ENCODE measurements at regions not wholly inside any gene's neighbourhood (a gene's known extent, or its start where the extent isn't known, plus 50 kb on each side); places are given as distances from the start of the nearest gene placed in this dataset.
A peak's percentile ranks its signal among the peaks of the same experiment; 100 is the strongest.

DNA sequence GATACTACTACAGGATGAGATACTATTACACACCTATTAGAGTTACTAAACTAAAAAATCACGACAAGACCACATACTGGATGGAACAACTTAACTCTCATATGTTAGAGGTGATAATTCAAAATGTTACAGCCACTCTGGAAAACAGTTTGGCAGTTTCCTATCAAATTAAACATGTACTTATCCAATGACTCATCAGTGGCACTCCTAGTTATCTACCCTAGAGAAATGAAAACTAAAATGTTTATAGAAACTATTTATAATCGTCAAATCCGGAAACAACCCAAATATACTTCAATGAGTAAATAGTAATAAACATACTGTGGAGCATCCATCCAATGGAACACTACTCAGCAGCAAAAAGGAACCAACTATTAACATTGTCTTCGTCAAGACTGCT, 137.0 kb upstream of the RBBP8 start:
- no peaks in the 10 kb centered on the region for H3K36me3 ChIP-seq
- no peak overlapping the region for H3K4me3 ChIP-seq
- DNase-seq (ENCODE audit: low spot score): no peak
- H3K9me3 ChIP-seq: no peaks in the 10 kb centered on the region
- TF ChIP-seq, protein P1, sequence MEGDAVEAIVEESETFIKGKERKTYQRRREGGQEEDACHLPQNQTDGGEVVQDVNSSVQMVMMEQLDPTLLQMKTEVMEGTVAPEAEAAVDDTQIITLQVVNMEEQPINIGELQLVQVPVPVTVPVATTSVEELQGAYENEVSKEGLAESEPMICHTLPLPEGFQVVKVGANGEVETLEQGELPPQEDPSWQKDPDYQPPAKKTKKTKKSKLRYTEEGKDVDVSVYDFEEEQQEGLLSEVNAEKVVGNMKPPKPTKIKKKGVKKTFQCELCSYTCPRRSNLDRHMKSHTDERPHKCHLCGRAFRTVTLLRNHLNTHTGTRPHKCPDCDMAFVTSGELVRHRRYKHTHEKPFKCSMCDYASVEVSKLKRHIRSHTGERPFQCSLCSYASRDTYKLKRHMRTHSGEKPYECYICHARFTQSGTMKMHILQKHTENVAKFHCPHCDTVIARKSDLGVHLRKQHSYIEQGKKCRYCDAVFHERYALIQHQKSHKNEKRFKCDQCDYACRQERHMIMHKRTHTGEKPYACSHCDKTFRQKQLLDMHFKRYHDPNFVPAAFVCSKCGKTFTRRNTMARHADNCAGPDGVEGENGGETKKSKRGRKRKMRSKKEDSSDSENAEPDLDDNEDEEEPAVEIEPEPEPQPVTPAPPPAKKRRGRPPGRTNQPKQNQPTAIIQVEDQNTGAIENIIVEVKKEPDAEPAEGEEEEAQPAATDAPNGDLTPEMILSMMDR (IDR thresholded peaks at IDR 0.05): no peak
- no peak overlapping the region for H3K27ac ChIP-seq
- H3K4me1 ChIP-seq: peaks cover 0 to 9% of the 10 kb centered on the region in 2 donors
- no peaks in the 10 kb centered on the region for H3K27me3 ChIP-seq

DNA sequence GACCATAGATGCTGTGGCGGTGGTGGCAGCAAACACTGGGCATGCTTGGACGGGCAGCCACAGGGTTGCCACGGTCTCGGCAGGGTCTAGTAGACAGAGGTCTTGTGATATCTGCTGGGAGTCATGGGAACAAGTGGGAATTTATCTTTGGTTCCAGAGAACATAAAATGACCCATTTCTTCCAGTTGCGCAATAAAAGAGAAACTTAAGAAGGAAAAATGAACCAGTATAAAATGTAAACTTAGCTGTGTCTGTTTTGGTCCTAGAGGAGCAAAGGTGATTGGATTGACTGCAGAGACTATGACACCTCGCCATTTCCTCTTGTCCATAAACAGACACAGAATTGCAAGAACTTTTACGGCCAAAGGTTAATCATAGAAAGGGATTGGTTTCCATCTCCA, 132.6 kb upstream of the RBBP8 start:
- H3K9me3 ChIP-seq: no peaks in the 10 kb centered on the region
- no peaks in the 10 kb centered on the region for H3K27me3 ChIP-seq
- H3K27ac ChIP-seq: peak overlapping the region; percentile 19 to 54
- no peak for DNase-seq (ENCODE audit: low spot score)
- TF ChIP-seq, protein P1 (IDR thresholded peaks at IDR 0.05): no peak
- no peak overlapping the region for H3K4me3 ChIP-seq
- H3K36me3 ChIP-seq: no peaks in the 10 kb centered on the region
- peaks cover 0 to 9% of the 10 kb centered on the region in 2 donors for H3K4me1 ChIP-seq

DNA sequence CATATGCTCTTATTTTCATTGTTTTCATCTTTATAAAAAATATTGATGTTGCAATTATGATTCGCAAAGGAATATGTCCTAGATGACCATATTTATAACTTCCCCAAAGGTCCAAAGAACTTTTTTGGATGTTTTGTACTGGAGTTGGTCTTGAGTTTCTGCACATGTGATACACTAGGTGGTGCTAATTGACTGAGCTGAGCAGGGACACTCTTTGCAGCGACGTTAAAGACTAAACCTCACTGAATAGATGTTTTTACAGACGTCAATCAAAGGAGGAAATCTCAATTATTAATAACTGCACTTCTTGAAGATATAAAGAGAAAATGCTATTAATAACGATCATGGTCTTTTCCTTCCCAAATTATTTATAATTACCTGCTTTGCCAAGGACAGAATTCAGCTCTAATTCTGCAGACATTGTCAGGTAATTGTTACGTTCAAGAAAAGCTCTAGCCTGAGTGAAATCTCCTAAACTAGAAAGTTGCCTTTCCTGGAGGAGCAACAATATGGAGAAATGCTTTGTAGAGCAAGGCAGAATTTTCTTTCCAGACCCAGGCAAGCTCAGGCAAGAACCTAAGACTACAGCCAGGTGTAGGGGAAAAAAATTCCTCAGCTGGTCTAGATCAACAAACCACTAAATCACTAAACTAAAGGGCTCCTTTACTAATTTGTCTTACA, 119.3 kb upstream of the RBBP8 start:
- H3K9me3 ChIP-seq: no peaks in the 10 kb centered on the region
- no peak overlapping the region for H3K27ac ChIP-seq
- DNase-seq (ENCODE audit: low spot score): no peak
- no peaks in the 10 kb centered on the region for H3K27me3 ChIP-seq
- H3K4me1 ChIP-seq: no peaks in the 10 kb centered on the region
- TF ChIP-seq, protein P1 (IDR thresholded peaks at IDR 0.05): peak in 1 of 2 donors; percentile 62
- H3K36me3 ChIP-seq: no peaks in the 10 kb centered on the region
- H3K4me3 ChIP-seq: no peak overlapping the region

DNA sequence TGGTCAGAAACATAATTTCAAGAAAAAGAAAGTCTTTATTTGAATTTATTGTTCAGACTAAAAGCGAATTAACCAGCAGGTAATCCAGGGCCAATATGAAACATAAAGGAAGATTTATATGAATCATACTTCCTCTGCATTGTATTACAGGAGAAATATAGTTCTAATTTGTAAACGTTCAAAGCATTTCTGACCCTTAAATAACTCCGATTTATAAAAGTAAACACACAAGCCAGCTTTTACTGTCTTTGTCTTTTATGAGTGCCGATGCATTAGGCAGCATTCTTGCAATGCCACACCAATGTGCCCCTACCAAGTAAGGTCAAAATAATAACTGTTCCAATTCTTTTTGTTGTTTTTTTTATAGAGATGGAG, 118.8 kb upstream of the RBBP8 start:
- H3K9me3 ChIP-seq: no peaks in the 10 kb centered on the region
- no peaks in the 10 kb centered on the region for H3K36me3 ChIP-seq
- no peak overlapping the region for H3K4me3 ChIP-seq
- TF ChIP-seq, protein P1 (IDR thresholded peaks at IDR 0.05): no peak
- no peak overlapping the region for H3K27ac ChIP-seq
- H3K4me1 ChIP-seq: no peaks in the 10 kb centered on the region
- no peak for DNase-seq (ENCODE audit: low spot score)
- H3K27me3 ChIP-seq: no peaks in the 10 kb centered on the region

DNA sequence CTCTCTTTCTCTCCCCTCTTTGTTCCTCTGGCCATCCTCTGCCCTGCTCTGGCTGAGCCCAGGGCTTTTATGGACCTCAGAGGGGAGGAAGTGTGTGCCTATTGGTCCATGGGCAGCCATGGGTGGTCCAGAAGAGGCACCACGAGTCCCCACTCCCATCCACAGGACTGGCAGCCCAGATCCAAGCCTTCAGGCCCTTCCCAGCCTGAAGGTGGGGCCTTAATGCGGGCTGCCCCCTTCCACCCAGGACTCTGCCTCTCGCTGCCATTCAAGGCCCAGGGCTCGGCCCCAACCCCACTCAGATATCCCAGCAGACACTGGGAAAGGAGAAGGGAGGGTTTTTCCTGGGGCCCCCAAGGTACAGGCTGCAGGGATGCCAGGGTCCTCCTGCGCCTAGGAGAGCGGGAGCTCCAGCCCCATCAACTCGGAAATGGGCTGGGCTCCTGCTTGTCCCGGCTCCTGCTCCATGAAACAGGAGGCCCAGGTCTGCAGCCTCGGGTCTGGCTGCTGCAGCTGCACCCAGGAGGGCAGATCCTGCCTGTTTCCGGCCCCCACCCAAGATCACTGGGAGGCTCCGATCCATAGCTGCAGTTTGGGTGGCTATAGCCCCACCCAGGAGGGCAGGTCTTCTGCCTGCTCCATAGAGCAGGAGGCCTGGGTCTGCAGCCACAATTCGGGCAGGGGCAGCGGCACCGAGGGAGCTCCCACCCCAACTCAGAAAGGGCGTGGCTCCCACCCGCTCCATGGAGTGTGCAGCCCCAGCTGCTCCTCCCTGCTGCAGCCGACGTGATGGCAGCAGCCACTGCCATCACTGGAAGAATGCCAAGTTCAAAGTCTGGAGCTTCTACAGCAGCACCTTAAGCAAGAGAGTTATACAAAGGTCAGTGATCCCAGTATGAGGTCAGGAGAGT, 116.6 kb upstream of the RBBP8 start:
- TF ChIP-seq, protein P1 (IDR thresholded peaks at IDR 0.05): no peak
- Histone ChIP-seq H3K27me3 (no peaks in the 10 kb centered on the region), H3K27ac (no peak overlapping the region), H3K4me1 (no peaks in the 10 kb centered on the region), H3K9me3 (no peaks in the 10 kb centered on the region), H3K4me3 (no peak overlapping the region), H3K36me3 (no peaks in the 10 kb centered on the region)
- no peak for DNase-seq (ENCODE audit: low spot score)
